ENCODE measurements at regions not wholly inside any gene's neighbourhood (a gene's known extent, or its start where the extent isn't known, plus 50 kb on each side); places are given as distances from the start of the nearest gene placed in this dataset.
"Not testable (repeated sequence)": the region's sequence is repeated elsewhere in the genome, so short reads cannot be mapped to it uniquely, and the experiment has no call there.

GRCh38 chr11:81192516-81192915 is 1541.1 kb downstream of the FAM181B start:
- Histone ChIP-seq H3K79me2 (ENCODE audit: control insufficient read depth, low read length) (no peaks in the 10 kb centered on the region), H3K36me3 (ENCODE audit: control insufficient read depth, low read length) (no peaks in the 10 kb centered on the region), H4K20me1 (ENCODE audit: control insufficient read depth, insufficient read depth, low read depth, low read length) (no peaks in the 10 kb centered on the region), H3K27me3 (ENCODE audit: control insufficient read depth, low read length) (no peaks in the 10 kb centered on the region), H3K4me1 (ENCODE audit: control insufficient read depth, low read length) (no peaks in the 10 kb centered on the region), H3F3A (ENCODE audit: control insufficient read depth, insufficient read depth) (no peaks in the 10 kb centered on the region), H3K9me3 (ENCODE audit: control insufficient read depth, insufficient read depth, low read length) (no peaks in the 10 kb centered on the region), H3K27ac (ENCODE audit: low read depth, low read length) (no peak overlapping the region), H3K9me2 (replicated peaks; ENCODE audit: control insufficient read depth, low read length) (no peaks in the 10 kb centered on the region), H3K4me3 (ENCODE audit: low read length) (no peak overlapping the region), H3K4me2 (ENCODE audit: low read length) (no peak overlapping the region)
- TF ChIP-seq CTCF (IDR thresholded peaks at IDR 0.05; ENCODE audit: low read depth, low read length, poor library complexity, severe bottlenecking), result no peak
- TF ChIP-seq EZH2phosphoT487 (IDR thresholded peaks at IDR 0.05; ENCODE audit: borderline replicate concordance, low read length), result no peak

GRCh38 chr11:81190546-81190945 is 1543.1 kb downstream of the FAM181B start:
- H4K20me1 ChIP-seq (ENCODE audit: control insufficient read depth, insufficient read depth, low read depth, low read length), result no peaks in the 10 kb centered on the region

GRCh38 chr11:81187033-81187432 is 1546.6 kb downstream of the FAM181B start:
- H3F3A ChIP-seq (ENCODE audit: control insufficient read depth, insufficient read depth); H3K9me3 ChIP-seq (ENCODE audit: control insufficient read depth, insufficient read depth, low read length); H3K4me3 ChIP-seq (ENCODE audit: low read length); H3K27ac ChIP-seq (ENCODE audit: low read depth, low read length); H3K79me2 ChIP-seq (ENCODE audit: control insufficient read depth, low read length); H4K20me1 ChIP-seq (ENCODE audit: control insufficient read depth, insufficient read depth, low read depth, low read length); H3K4me2 ChIP-seq (ENCODE audit: low read length); H3K4me1 ChIP-seq (ENCODE audit: control insufficient read depth, low read length); H3K9me2 ChIP-seq (replicated peaks; ENCODE audit: control insufficient read depth, low read length); H3K27me3 ChIP-seq (ENCODE audit: control insufficient read depth, low read length); H3K36me3 ChIP-seq (ENCODE audit: control insufficient read depth, low read length): not testable (repeated sequence)

More at GRCh38 chr11:81190546-81190945, 1543.1 kb downstream of the FAM181B start:
- H3F3A ChIP-seq (ENCODE audit: control insufficient read depth, insufficient read depth), result no peaks in the 10 kb centered on the region
- no peaks in the 10 kb centered on the region for H3K9me2 ChIP-seq (replicated peaks; ENCODE audit: control insufficient read depth, low read length)
- H3K27me3 ChIP-seq (ENCODE audit: control insufficient read depth, low read length), result no peaks in the 10 kb centered on the region
- H3K4me3 ChIP-seq (ENCODE audit: low read length), result no peak overlapping the region
- H3K4me2 ChIP-seq (ENCODE audit: low read length), result no peak overlapping the region
- H3K79me2 ChIP-seq (ENCODE audit: control insufficient read depth, low read length), result no peaks in the 10 kb centered on the region
- no peak overlapping the region for H3K27ac ChIP-seq (ENCODE audit: low read depth, low read length)
- no peaks in the 10 kb centered on the region for H3K4me1 ChIP-seq (ENCODE audit: control insufficient read depth, low read length)
- H3K36me3 ChIP-seq (ENCODE audit: control insufficient read depth, low read length), result no peaks in the 10 kb centered on the region
- TF ChIP-seq CTCF (IDR thresholded peaks at IDR 0.05; ENCODE audit: low read depth, low read length, poor library complexity, severe bottlenecking), result no peak
- no peak for TF ChIP-seq EZH2phosphoT487 (IDR thresholded peaks at IDR 0.05; ENCODE audit: borderline replicate concordance, low read length)
- H3K9me3 ChIP-seq (ENCODE audit: control insufficient read depth, insufficient read depth, low read length), result no peaks in the 10 kb centered on the region

- H3K36me3 ChIP-seq (ENCODE audit: control insufficient read depth, low read length), result no peaks in the 10 kb centered on the region
- H3F3A ChIP-seq (ENCODE audit: control insufficient read depth, insufficient read depth), result no peaks in the 10 kb centered on the region
Observed at GRCh38 chr11:81174646-81175330, 1558.9 kb downstream of the FAM181B start.

More at GRCh38 chr11:81174646-81175330, 1558.9 kb downstream of the FAM181B start:
- Histone ChIP-seq H3K9me2 (replicated peaks; ENCODE audit: control insufficient read depth, low read length) (no peaks in the 10 kb centered on the region; the same call in 1 of the 2 replicates), H3K4me1 (ENCODE audit: control insufficient read depth, low read length) (no peaks in the 10 kb centered on the region), H3K27me3 (ENCODE audit: control insufficient read depth, low read length) (no peaks in the 10 kb centered on the region), H3K4me2 (ENCODE audit: low read length) (no peak overlapping the region), H3K79me2 (ENCODE audit: control insufficient read depth, low read length) (no peaks in the 10 kb centered on the region), H3K4me3 (ENCODE audit: low read length) (no peak overlapping the region), H3K27ac (ENCODE audit: low read depth, low read length) (no peak overlapping the region), H3K9me3 (ENCODE audit: control insufficient read depth, insufficient read depth, low read length) (no peaks in the 10 kb centered on the region), H4K20me1 (ENCODE audit: control insufficient read depth, insufficient read depth, low read depth, low read length) (no peaks in the 10 kb centered on the region)
- no peak for TF ChIP-seq EZH2phosphoT487 (IDR thresholded peaks at IDR 0.05; ENCODE audit: borderline replicate concordance, low read length)
- no peak for TF ChIP-seq CTCF (IDR thresholded peaks at IDR 0.05; ENCODE audit: low read depth, low read length, poor library complexity, severe bottlenecking)
